ENCODE measurements at regions not wholly inside any gene's neighbourhood (a gene's known extent, or its start where the extent isn't known, plus 50 kb on each side); places are given as distances from the start of the nearest gene placed in this dataset.

DNA sequence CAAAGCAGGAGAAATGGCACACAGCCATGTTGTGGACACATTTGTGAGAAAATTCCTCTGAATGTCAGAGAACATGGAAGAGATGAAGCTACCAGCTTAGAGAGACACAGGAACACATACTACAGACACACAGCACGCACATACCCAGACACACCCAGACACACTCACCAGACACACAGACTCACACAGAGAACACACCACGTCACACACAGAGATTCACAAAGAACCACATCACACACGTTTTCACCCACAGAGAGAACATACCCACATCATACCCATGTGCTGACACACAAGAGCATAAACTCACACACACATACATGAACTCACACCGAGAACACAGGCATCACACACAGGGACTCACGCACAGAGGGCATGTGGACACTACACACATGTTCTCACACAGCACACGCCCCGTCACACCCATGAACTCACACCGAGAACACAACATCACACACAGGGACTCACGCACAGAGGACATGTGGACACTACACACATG lies 124.9 kb downstream of the METRNL start:
- TF ChIP-seq, protein P1, sequence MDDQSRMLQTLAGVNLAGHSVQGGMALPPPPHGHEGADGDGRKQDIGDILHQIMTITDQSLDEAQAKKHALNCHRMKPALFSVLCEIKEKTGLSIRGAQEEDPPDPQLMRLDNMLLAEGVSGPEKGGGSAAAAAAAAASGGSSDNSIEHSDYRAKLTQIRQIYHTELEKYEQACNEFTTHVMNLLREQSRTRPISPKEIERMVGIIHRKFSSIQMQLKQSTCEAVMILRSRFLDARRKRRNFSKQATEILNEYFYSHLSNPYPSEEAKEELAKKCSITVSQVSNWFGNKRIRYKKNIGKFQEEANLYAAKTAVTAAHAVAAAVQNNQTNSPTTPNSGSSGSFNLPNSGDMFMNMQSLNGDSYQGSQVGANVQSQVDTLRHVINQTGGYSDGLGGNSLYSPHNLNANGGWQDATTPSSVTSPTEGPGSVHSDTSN (IDR thresholded peaks at IDR 0.05) = no peak
- TF ChIP-seq JUN (IDR thresholded peaks at IDR 0.05) = no peak

Data from A549 (cell line).